ENCODE measurements at regions not wholly inside any gene's neighbourhood (a gene's known extent, or its start where the extent isn't known, plus 50 kb on each side); places are given as distances from the start of the nearest gene placed in this dataset.

DNA sequence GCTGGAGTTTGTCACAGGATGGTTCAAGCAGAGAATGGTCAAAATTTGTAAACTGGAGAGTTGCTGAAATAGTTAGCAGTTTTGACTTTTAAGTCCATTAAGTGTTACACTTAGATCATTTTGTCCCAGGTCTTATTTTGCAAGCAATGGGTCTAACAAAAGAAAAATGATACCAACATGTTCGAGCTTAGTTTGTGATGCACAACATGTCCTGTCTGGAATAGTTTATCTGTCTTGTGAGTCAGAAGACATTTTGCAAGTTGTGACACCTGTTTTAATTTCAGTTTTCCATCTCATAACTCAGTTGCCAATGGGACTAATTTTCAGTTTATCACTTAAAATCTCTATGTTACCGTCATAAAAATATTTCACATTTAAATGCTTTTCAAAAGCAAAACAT, 929.8 kb downstream of the CDH18 start:
- DNase-seq, result no peak
- Histone ChIP-seq H4K91ac (ENCODE audit: low read depth, low read length) (no peak overlapping the region), H3K9ac (ENCODE audit: low read length) (no peak overlapping the region), H3K4me3 (ENCODE audit: low read depth, low read length) (no peak overlapping the region), H3K27me3 (ENCODE audit: insufficient read depth, low read length) (no peaks in the 10 kb centered on the region), H2AK5ac (ENCODE audit: low read length) (no peak overlapping the region), H2AFZ (ENCODE audit: insufficient read depth, low read length, poor library complexity) (no peak overlapping the region), H2BK5ac (ENCODE audit: low read depth, low read length, poor library complexity) (no peak overlapping the region), H3K9me3 (ENCODE audit: insufficient read depth, low read depth, low read length) (peaks cover 2% of the 10 kb centered on the region), H4K12ac (ENCODE audit: low read depth, low read length) (no peak overlapping the region), H2BK12ac (ENCODE audit: low read length) (no peak overlapping the region), H3K79me2 (ENCODE audit: control insufficient read depth, insufficient read depth, low read length, poor library complexity) (no peaks in the 10 kb centered on the region), H3K4ac (ENCODE audit: low read depth, low read length) (no peak overlapping the region), H3K4me2 (ENCODE audit: low read length) (no peak overlapping the region), H3K18ac (ENCODE audit: low read length) (no peak overlapping the region), H3K27ac (ENCODE audit: low read depth, low read length) (no peak overlapping the region), H3K79me1 (ENCODE audit: low read length) (no peaks in the 10 kb centered on the region), H3K23ac (ENCODE audit: low read length) (no peak overlapping the region), H3K4me1 (ENCODE audit: control insufficient read depth in 1 of 2, insufficient read depth in 2 of 2, low read length in 2 of 2) (no peaks in the 10 kb centered on the region), H3K14ac (ENCODE audit: low read length) (no peak overlapping the region), H4K8ac (ENCODE audit: low read depth, low read length) (no peak overlapping the region), H3K36me3 (ENCODE audit: control insufficient read depth in 1 of 2, insufficient read depth in 2 of 2, low read length in 2 of 2) (no peaks in the 10 kb centered on the region), H2BK120ac (ENCODE audit: insufficient read depth, low read length, poor library complexity) (no peak overlapping the region)
- no CpG with 5 or more reads among the region's 2 CpGs for WGBS (ENCODE audit: extremely low coverage, insufficient coverage, insufficient read length)

DNA sequence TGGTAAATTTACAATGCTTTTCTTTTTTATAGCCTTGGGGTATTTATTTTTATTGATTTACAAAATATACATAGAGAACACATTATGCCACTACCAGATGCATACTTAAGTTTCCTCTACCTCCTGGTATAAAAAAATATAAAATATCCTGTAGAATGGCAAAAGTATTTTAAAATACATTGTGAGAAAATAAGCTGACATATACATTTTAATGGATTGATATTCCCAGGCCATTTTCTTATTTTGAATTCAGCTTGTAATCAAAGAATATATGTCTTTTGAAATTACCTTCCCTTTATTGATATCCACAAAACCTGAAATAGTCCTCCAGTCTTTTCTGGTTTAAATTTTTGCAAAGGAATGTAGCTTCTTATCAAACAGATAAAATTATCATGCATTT, 923.9 kb downstream of the CDH18 start:
- H2AK5ac ChIP-seq (ENCODE audit: low read length), result no peak overlapping the region
- H2BK120ac ChIP-seq (ENCODE audit: insufficient read depth, low read length, poor library complexity), result no peak overlapping the region
- no peak overlapping the region for H4K91ac ChIP-seq (ENCODE audit: low read depth, low read length)
- no peaks in the 10 kb centered on the region for H3K79me2 ChIP-seq (ENCODE audit: control insufficient read depth, insufficient read depth, low read length, poor library complexity)
- no peaks in the 10 kb centered on the region for H3K79me1 ChIP-seq (ENCODE audit: low read length)
- no peaks in the 10 kb centered on the region for H3K36me3 ChIP-seq (ENCODE audit: control insufficient read depth in 1 of 2, insufficient read depth in 2 of 2, low read length in 2 of 2)
- H4K8ac ChIP-seq (ENCODE audit: low read depth, low read length), result no peak overlapping the region
- H2BK5ac ChIP-seq (ENCODE audit: low read depth, low read length, poor library complexity), result no peak overlapping the region
- H3K27me3 ChIP-seq (ENCODE audit: insufficient read depth, low read length), result no peaks in the 10 kb centered on the region
- H2AFZ ChIP-seq (ENCODE audit: insufficient read depth, low read length, poor library complexity), result no peak overlapping the region
- no peaks in the 10 kb centered on the region for H3K9me3 ChIP-seq (ENCODE audit: insufficient read depth, low read depth, low read length)
- H3K18ac ChIP-seq (ENCODE audit: low read length), result no peak overlapping the region
- no peak overlapping the region for H3K27ac ChIP-seq (ENCODE audit: low read depth, low read length)
- no peak overlapping the region for H3K9ac ChIP-seq (ENCODE audit: low read length)
- no peak overlapping the region for H3K4me3 ChIP-seq (ENCODE audit: low read depth, low read length)
- H3K14ac ChIP-seq (ENCODE audit: low read length), result no peak overlapping the region
- H4K12ac ChIP-seq (ENCODE audit: low read depth, low read length), result no peak overlapping the region
- no peak overlapping the region for H2BK12ac ChIP-seq (ENCODE audit: low read length)
- no peak overlapping the region for H3K4me2 ChIP-seq (ENCODE audit: low read length)
- no peak overlapping the region for H3K23ac ChIP-seq (ENCODE audit: low read length)
- no peak for DNase-seq
- no peaks in the 10 kb centered on the region for H3K4me1 ChIP-seq (ENCODE audit: control insufficient read depth in 1 of 2, insufficient read depth in 2 of 2, low read length in 2 of 2)
- no peak overlapping the region for H3K4ac ChIP-seq (ENCODE audit: low read depth, low read length)

DNA sequence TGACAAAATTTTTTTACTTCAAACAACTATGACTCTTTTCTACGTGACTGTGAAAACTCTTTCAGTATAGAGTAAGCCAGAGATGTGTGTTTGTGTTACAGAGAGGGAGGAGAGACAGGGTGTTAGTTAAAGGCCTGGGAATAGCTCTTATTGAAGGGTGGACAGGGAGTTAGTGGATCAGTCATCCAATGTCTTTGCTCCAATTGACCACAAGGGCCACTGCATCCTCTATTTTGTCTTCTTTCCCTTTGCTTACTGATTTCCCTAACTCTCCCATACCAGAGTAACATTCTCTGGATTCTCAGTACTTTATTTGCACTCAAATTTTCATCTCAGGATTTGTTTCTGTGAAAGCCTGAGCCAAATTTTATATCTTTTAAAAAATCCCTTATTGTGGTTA, 920.3 kb downstream of the CDH18 start:
- no peak overlapping the region for H4K12ac ChIP-seq (ENCODE audit: low read depth, low read length)
- H3K9me3 ChIP-seq (ENCODE audit: insufficient read depth, low read depth, low read length), result no peaks in the 10 kb centered on the region
- no peak overlapping the region for H2AFZ ChIP-seq (ENCODE audit: insufficient read depth, low read length, poor library complexity)
- H3K79me2 ChIP-seq (ENCODE audit: control insufficient read depth, insufficient read depth, low read length, poor library complexity), result no peaks in the 10 kb centered on the region
- H3K27me3 ChIP-seq (ENCODE audit: insufficient read depth, low read length), result no peaks in the 10 kb centered on the region
- H3K4me2 ChIP-seq (ENCODE audit: low read length), result no peak overlapping the region
- no peak overlapping the region for H3K18ac ChIP-seq (ENCODE audit: low read length)
- no CpG with 5 or more reads among the region's 1 CpG for WGBS (ENCODE audit: extremely low coverage, insufficient coverage, insufficient read length)
- no peak overlapping the region for H3K4me3 ChIP-seq (ENCODE audit: low read depth, low read length)
- H4K8ac ChIP-seq (ENCODE audit: low read depth, low read length), result no peak overlapping the region
- no peak overlapping the region for H2AK5ac ChIP-seq (ENCODE audit: low read length)
- H3K4me1 ChIP-seq (ENCODE audit: control insufficient read depth in 1 of 2, insufficient read depth in 2 of 2, low read length in 2 of 2), result no peaks in the 10 kb centered on the region
- H3K14ac ChIP-seq (ENCODE audit: low read length), result no peak overlapping the region
- H3K36me3 ChIP-seq (ENCODE audit: control insufficient read depth in 1 of 2, insufficient read depth in 2 of 2, low read length in 2 of 2), result no peaks in the 10 kb centered on the region
- H3K23ac ChIP-seq (ENCODE audit: low read length), result no peak overlapping the region
- H3K4ac ChIP-seq (ENCODE audit: low read depth, low read length), result no peak overlapping the region
- H3K9ac ChIP-seq (ENCODE audit: low read length), result no peak overlapping the region
- no peak overlapping the region for H2BK120ac ChIP-seq (ENCODE audit: insufficient read depth, low read length, poor library complexity)
- no peak overlapping the region for H2BK5ac ChIP-seq (ENCODE audit: low read depth, low read length, poor library complexity)
- H2BK12ac ChIP-seq (ENCODE audit: low read length), result no peak overlapping the region
- DNase-seq, result no peak
- no peak overlapping the region for H4K91ac ChIP-seq (ENCODE audit: low read depth, low read length)
- H3K27ac ChIP-seq (ENCODE audit: low read depth, low read length), result no peak overlapping the region
- H3K79me1 ChIP-seq (ENCODE audit: low read length), result no peaks in the 10 kb centered on the region

DNA sequence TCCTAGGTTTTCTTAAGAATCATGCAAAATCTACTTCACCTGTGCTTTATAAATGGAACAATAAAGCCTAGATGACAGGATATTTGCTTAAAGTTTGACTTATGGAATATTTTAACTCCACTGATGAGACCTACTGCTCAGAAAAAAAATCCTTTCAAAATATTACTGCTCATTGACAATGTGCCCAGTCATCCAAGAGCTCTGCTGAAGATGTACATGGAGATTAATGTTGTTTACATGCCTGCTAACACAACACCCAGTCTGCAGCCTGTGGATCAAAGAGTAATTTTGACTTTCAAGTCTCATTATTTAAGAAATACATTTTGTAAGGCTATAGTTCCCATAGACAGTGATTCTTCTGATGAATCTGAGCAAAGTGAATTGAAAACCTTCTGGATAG, 889.6 kb downstream of the CDH18 start:
- Histone ChIP-seq H3K23ac (ENCODE audit: low read length) (no peak overlapping the region), H4K91ac (ENCODE audit: low read depth, low read length) (no peak overlapping the region), H3K4me3 (ENCODE audit: low read depth, low read length) (no peak overlapping the region), H2AK5ac (ENCODE audit: low read length) (no peak overlapping the region), H2AFZ (ENCODE audit: insufficient read depth, low read length, poor library complexity) (no peak overlapping the region), H2BK12ac (ENCODE audit: low read length) (no peak overlapping the region), H3K27ac (ENCODE audit: low read depth, low read length) (no peak overlapping the region), H3K18ac (ENCODE audit: low read length) (no peak overlapping the region), H3K27me3 (ENCODE audit: insufficient read depth, low read length) (no peaks in the 10 kb centered on the region), H3K9ac (ENCODE audit: low read length) (no peak overlapping the region), H3K14ac (ENCODE audit: low read length) (no peak overlapping the region), H3K36me3 (ENCODE audit: control insufficient read depth in 1 of 2, insufficient read depth in 2 of 2, low read length in 2 of 2) (no peaks in the 10 kb centered on the region), H3K79me1 (ENCODE audit: low read length) (no peaks in the 10 kb centered on the region), H3K4me1 (ENCODE audit: control insufficient read depth in 1 of 2, insufficient read depth in 2 of 2, low read length in 2 of 2) (no peaks in the 10 kb centered on the region), H2BK120ac (ENCODE audit: insufficient read depth, low read length, poor library complexity) (no peak overlapping the region), H3K4ac (ENCODE audit: low read depth, low read length) (no peak overlapping the region), H3K9me3 (ENCODE audit: insufficient read depth, low read depth, low read length) (no peaks in the 10 kb centered on the region), H2BK5ac (ENCODE audit: low read depth, low read length, poor library complexity) (no peak overlapping the region), H3K4me2 (ENCODE audit: low read length) (no peak overlapping the region), H4K12ac (ENCODE audit: low read depth, low read length) (no peak overlapping the region), H3K79me2 (ENCODE audit: control insufficient read depth, insufficient read depth, low read length, poor library complexity) (no peaks in the 10 kb centered on the region), H4K8ac (ENCODE audit: low read depth, low read length) (no peak overlapping the region)
- DNase-seq, result no peak

DNA sequence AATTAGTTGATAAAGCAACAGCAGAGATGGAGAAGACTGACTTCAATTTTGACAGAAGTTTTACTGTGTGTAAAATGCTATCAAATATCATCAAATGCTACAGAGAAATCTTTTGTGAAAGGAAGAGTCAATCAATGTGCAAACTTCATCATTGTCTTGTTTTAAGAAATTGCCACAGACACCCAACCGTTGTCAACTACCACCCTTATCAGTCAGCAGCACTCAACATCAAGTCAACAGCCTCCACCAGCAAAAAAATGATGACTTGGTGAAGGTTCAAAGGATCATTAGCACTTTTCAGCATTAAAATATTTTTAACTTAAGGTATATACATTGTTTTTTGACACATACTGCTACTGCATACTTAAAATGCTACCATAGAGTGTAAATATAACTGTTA, 888.8 kb downstream of the CDH18 start:
- no peak overlapping the region for H3K14ac ChIP-seq (ENCODE audit: low read length)
- no peak overlapping the region for H2BK12ac ChIP-seq (ENCODE audit: low read length)
- no peak overlapping the region for H3K18ac ChIP-seq (ENCODE audit: low read length)
- H4K12ac ChIP-seq (ENCODE audit: low read depth, low read length), result no peak overlapping the region
- WGBS (ENCODE audit: extremely low coverage, insufficient coverage, insufficient read length), result no CpG with 5 or more reads among the region's 1 CpG
- H3K4me2 ChIP-seq (ENCODE audit: low read length), result no peak overlapping the region
- no peak overlapping the region for H3K23ac ChIP-seq (ENCODE audit: low read length)
- no peaks in the 10 kb centered on the region for H3K4me1 ChIP-seq (ENCODE audit: control insufficient read depth in 1 of 2, insufficient read depth in 2 of 2, low read length in 2 of 2)
- H2BK5ac ChIP-seq (ENCODE audit: low read depth, low read length, poor library complexity), result no peak overlapping the region
- no peak overlapping the region for H3K4me3 ChIP-seq (ENCODE audit: low read depth, low read length)
- H2AK5ac ChIP-seq (ENCODE audit: low read length), result no peak overlapping the region
- no peaks in the 10 kb centered on the region for H3K79me2 ChIP-seq (ENCODE audit: control insufficient read depth, insufficient read depth, low read length, poor library complexity)
- no peaks in the 10 kb centered on the region for H3K79me1 ChIP-seq (ENCODE audit: low read length)
- H3K27me3 ChIP-seq (ENCODE audit: insufficient read depth, low read length), result no peaks in the 10 kb centered on the region
- H2BK120ac ChIP-seq (ENCODE audit: insufficient read depth, low read length, poor library complexity), result no peak overlapping the region
- no peak overlapping the region for H3K27ac ChIP-seq (ENCODE audit: low read depth, low read length)
- no peak for DNase-seq
- H4K91ac ChIP-seq (ENCODE audit: low read depth, low read length), result no peak overlapping the region
- no peak overlapping the region for H2AFZ ChIP-seq (ENCODE audit: insufficient read depth, low read length, poor library complexity)
- no peaks in the 10 kb centered on the region for H3K36me3 ChIP-seq (ENCODE audit: control insufficient read depth in 1 of 2, insufficient read depth in 2 of 2, low read length in 2 of 2)
- H4K8ac ChIP-seq (ENCODE audit: low read depth, low read length), result no peak overlapping the region
- H3K9ac ChIP-seq (ENCODE audit: low read length), result no peak overlapping the region
- H3K4ac ChIP-seq (ENCODE audit: low read depth, low read length), result no peak overlapping the region
- H3K9me3 ChIP-seq (ENCODE audit: insufficient read depth, low read depth, low read length), result no peaks in the 10 kb centered on the region

Data from trophoblast cell (in vitro differentiated cells and primary cell).